H9 (cell line): ENCODE measurements at regions not wholly inside any gene's neighbourhood (a gene's known extent, or its start where the extent isn't known, plus 50 kb on each side); places are given as distances from the start of the nearest gene placed in this dataset.

Source experiments
- DNase-seq: peaks from one replicate; pipeline ENCODE4 v3.0.0-alpha.2; 2017
- H2AFZ ChIP-seq: one replicate; pipeline ENCODE4 v1.6.1; 2013; ENCODE audit warnings: mild to moderate bottlenecking, low read length, control low read depth, moderate library complexity
- H2AK5ac ChIP-seq: 2 replicates; pipeline ENCODE4 v1.6.1; 2013; ENCODE audit warnings: low read length, control low read depth, mixed read lengths; ENCODE audit not compliant: insufficient read length
- H2BK120ac ChIP-seq: one replicate; pipeline ENCODE4 v1.6.1; 2013; ENCODE audit warnings: low read depth, mild to moderate bottlenecking, low read length, control low read depth, inconsistent platforms; ENCODE audit not compliant: poor library complexity, severe bottlenecking
- H2BK12ac ChIP-seq: 2 replicates; pipeline ENCODE4 v1.6.1; 2013; ENCODE audit warnings: low read length, control low read depth, mixed read lengths, low read depth; ENCODE audit not compliant: insufficient read length
- H2BK15ac ChIP-seq: 2 replicates; pipeline ENCODE4 v1.6.1; 2013; ENCODE audit warnings: low read depth, low read length, control low read depth
- H2BK20ac ChIP-seq: one replicate; pipeline ENCODE4 v1.6.1; 2013; ENCODE audit warnings: low read depth, mild to moderate bottlenecking, low read length, control low read depth, inconsistent platforms; ENCODE audit not compliant: poor library complexity, severe bottlenecking
- H2BK5ac ChIP-seq: 2 replicates; pipeline ENCODE4 v1.6.1; 2013; ENCODE audit warnings: low read length, control low read depth, mixed read lengths; ENCODE audit not compliant: insufficient read length
- H3K14ac ChIP-seq: 2 replicates; pipeline ENCODE4 v1.6.1; 2013; ENCODE audit warnings: low read length, control low read depth; ENCODE audit not compliant: insufficient read depth
- H3K18ac ChIP-seq: 2 replicates; pipeline ENCODE4 v1.6.1; 2013; ENCODE audit warnings: low read depth, mild to moderate bottlenecking, mixed read lengths, low read length, control low read depth; ENCODE audit not compliant: insufficient read length
- H3K23ac ChIP-seq: 2 replicates; pipeline ENCODE4 v1.6.1; 2013; ENCODE audit warnings: low read length, control low read depth, mixed read lengths, low read depth; ENCODE audit not compliant: insufficient read length
- H3K23me2 ChIP-seq: 2 replicates; pipeline ENCODE4 v1.6.1; 2013; ENCODE audit warnings: low read depth, mild to moderate bottlenecking, mixed read lengths, low read length, control low read depth; ENCODE audit not compliant: insufficient read length, poor library complexity, severe bottlenecking
- H3K27ac ChIP-seq: 2 replicates; pipeline ENCODE4 v1.5.1; 2013; ENCODE audit warnings: low read length, control low read depth, mixed read lengths, low read depth; ENCODE audit not compliant: insufficient read length
- H3K27me3 ChIP-seq: 2 replicates; pipeline ENCODE4 v1.6.1; 2013; ENCODE audit warnings: low read length, control low read depth, inconsistent platforms; ENCODE audit not compliant: insufficient read depth
- H3K4ac ChIP-seq: 2 replicates; pipeline ENCODE4 v1.6.1; 2013; ENCODE audit warnings: low read depth, mild to moderate bottlenecking, control low read depth, inconsistent platforms, low read length, moderate library complexity
- H3K4me1 ChIP-seq: 2 replicates; pipeline ENCODE4 v1.6.1; 2013; ENCODE audit warnings: low read length, control low read depth, inconsistent platforms; ENCODE audit not compliant: insufficient read depth
- H3K4me2 ChIP-seq: 2 replicates; pipeline ENCODE4 v1.6.1; 2013; ENCODE audit warnings: low read length, control low read depth, mixed read lengths; ENCODE audit not compliant: insufficient read length, insufficient read depth
- H3K56ac ChIP-seq: 2 replicates; pipeline ENCODE4 v1.6.1; 2013; ENCODE audit warnings: low read depth, mild to moderate bottlenecking, mixed read lengths, low read length, control low read depth; ENCODE audit not compliant: insufficient read length
- H3K79me1 ChIP-seq: 2 replicates; pipeline ENCODE4 v1.6.1; 2013; ENCODE audit warnings: low read depth, mild to moderate bottlenecking, moderate library complexity, low read length, control low read depth, inconsistent platforms; ENCODE audit not compliant: insufficient read depth, poor library complexity, severe bottlenecking
- H3K79me2 ChIP-seq: 2 replicates; pipeline ENCODE4 v1.6.1; 2013; ENCODE audit warnings: low read length, control low read depth, inconsistent platforms; ENCODE audit not compliant: insufficient read depth
- H3K9ac ChIP-seq: 2 replicates; pipeline ENCODE4 v1.6.1; 2013; ENCODE audit warnings: low read length, control low read depth, mixed read lengths; ENCODE audit not compliant: insufficient read length; ENCODE audit errors: extremely low read depth
- H3K9me3 ChIP-seq: one replicate; pipeline ENCODE4 v1.6.1; 2013; ENCODE audit warnings: low read depth, low read length, inconsistent platforms; ENCODE audit not compliant: control insufficient read depth
- H3T11ph ChIP-seq: one replicate; pipeline ENCODE4 v1.6.1; 2013; ENCODE audit warnings: mild to moderate bottlenecking, low read length, control low read depth, inconsistent platforms
- H4K20me1 ChIP-seq: one replicate; pipeline ENCODE4 v1.6.1; 2013; ENCODE audit not compliant: control insufficient read depth, insufficient read length, insufficient read depth
- H4K5ac ChIP-seq: 2 replicates; pipeline ENCODE4 v1.6.1; 2013; ENCODE audit warnings: low read depth, mild to moderate bottlenecking, mixed read lengths, low read length, control low read depth; ENCODE audit not compliant: insufficient read length
- H4K8ac ChIP-seq: replicated peaks from 2 replicates; pipeline ENCODE4 v1.6.1; 2013; ENCODE audit warnings: low read length, control low read depth, mixed read lengths, low read depth; ENCODE audit not compliant: insufficient read length
- H4K91ac ChIP-seq: 2 replicates; pipeline ENCODE4 v1.6.1; 2013; ENCODE audit warnings: low read depth, mild to moderate bottlenecking, moderate library complexity, mixed read lengths, low read length, control low read depth; ENCODE audit not compliant: insufficient read length
- H3K27ac Mint-ChIP-seq, 3 experiments: 2 replicates in 2 of 3; 3 replicates in 1 of 3; pipeline ENCODE4 v1.8.0; 2020 to 2021; ENCODE audit warnings: mixed read lengths in 3 of 3, mild to moderate bottlenecking in 1 of 3, moderate library complexity in 1 of 3
- H3K27me3 Mint-ChIP-seq: 2 replicates; pipeline ENCODE4 v1.8.0; 2021; ENCODE audit warnings: low read depth, mild to moderate bottlenecking, moderate library complexity, mixed read lengths
- H3K36me3 Mint-ChIP-seq, 3 experiments: 2 replicates in 2 of 3; 3 replicates in 1 of 3; pipeline ENCODE4 v1.8.0; 2020 to 2021; ENCODE audit warnings: low read depth in 3 of 3, mixed read lengths in 3 of 3; ENCODE audit not compliant: insufficient read depth in 1 of 3
- H3K4me1 Mint-ChIP-seq, 2 experiments: 2 replicates each; pipeline ENCODE4 v1.8.0; 2020; ENCODE audit warnings: mixed read lengths in 2 of 2
- H3K4me3 Mint-ChIP-seq, 2 experiments: 2 replicates in 1 of 2; 3 replicates in 1 of 2; pipeline ENCODE4 v1.8.0; 2020 to 2021; ENCODE audit warnings: mild to moderate bottlenecking in 2 of 2, mixed read lengths in 2 of 2, moderate library complexity in 1 of 2
- H3K9me3 Mint-ChIP-seq, 2 experiments: 2 replicates in 1 of 2; 3 replicates in 1 of 2; pipeline ENCODE4 v1.8.0; 2020; ENCODE audit warnings: mild to moderate bottlenecking in 2 of 2, mixed read lengths in 2 of 2, moderate library complexity in 1 of 2
- WGBS: extraction: QIAGEN DNeasy Blood & Tissue Kit; methylation state at CpG from one replicate; pipeline ENCODE4 v1.1.7; 2013; ENCODE audit warnings: missing lambda C conversion rate, low lambda C conversion rate, mixed read lengths; ENCODE audit not compliant: insufficient read length; ENCODE audit errors: extremely low coverage; 5-methylcytosine and 5-hydroxymethylcytosine counted together
- TF ChIP-seq, protein P1 (sequence below): fragments of 200-600 bp; sonication (generic); conservative IDR thresholded peaks from 3 replicates; pipeline ENCODE4 v1.8.0; 2021; ENCODE audit warnings: antibody characterized with exemption, mild to moderate bottlenecking

DNA sequence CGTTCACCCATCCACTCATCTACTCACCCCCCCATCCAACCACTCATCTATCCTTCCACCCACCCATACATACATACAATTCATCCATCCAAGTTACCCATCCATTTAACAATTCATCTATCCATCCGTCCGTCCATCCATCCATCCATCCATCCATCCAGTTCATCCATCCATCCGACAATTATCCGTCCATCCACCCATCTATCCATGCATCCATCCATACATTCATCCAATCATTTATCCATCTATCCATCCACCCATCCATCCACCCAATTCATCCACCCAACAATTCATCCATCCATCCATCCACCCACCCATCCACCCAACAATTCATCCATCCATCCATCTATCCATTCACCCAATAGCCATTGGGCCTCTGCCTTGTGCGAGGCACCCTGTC is 173.2 kb upstream of the MVB12B start:
- Histone ChIP-seq H3K56ac (no peak overlapping the region), H3K4me1 (peaks cover 2% of the 10 kb centered on the region; the same call in 1 of the 2 replicates), H4K8ac (no peak overlapping the region), H3K9ac (no peak overlapping the region), H2BK15ac (no peak overlapping the region), H2BK20ac (no peak overlapping the region), H4K91ac (no peak overlapping the region), H3K79me1 (no peaks in the 10 kb centered on the region), H4K20me1 (no peaks in the 10 kb centered on the region), H2AK5ac (no peak overlapping the region), H2BK12ac (no peak overlapping the region), H3K27me3 (no peaks in the 10 kb centered on the region; the same call in 1 of the 2 replicates), H3K9me3 (no peaks in the 10 kb centered on the region), H2AFZ (no peak overlapping the region), H3T11ph (no peak overlapping the region), H3K4me2 (no peak overlapping the region), H3K14ac (no peak overlapping the region), H3K23ac (no peak overlapping the region), H3K79me2 (no peaks in the 10 kb centered on the region), H3K18ac (no peak overlapping the region), H4K5ac (no peak overlapping the region), H3K27ac (no peak overlapping the region), H3K4ac (no peak overlapping the region), H3K23me2 (no peaks in the 10 kb centered on the region), H2BK120ac (no peak overlapping the region), H2BK5ac (no peak overlapping the region)
- Mint-ChIP-seq H3K9me3 (no peaks in the 10 kb centered on the region), H3K4me3 (peak overlapping the region in 1 of 2 experiments; percentile 1; a peak in 1 of 5 replicates), H3K36me3 (no peaks in the 10 kb centered on the region), H3K27ac (0 out of 7 replicates have a peak overlapping the region, but pooled peaks of 1 of the 3 experiments have one; percentile 14), H3K4me1 (peaks cover 12 to 13% of the 10 kb centered on the region in 2 experiments), H3K27me3 (peaks cover 54% of the 10 kb centered on the region)
- WGBS = 100% methylated on average over 2 of the region's 6 CpGs
- TF ChIP-seq, protein P1, sequence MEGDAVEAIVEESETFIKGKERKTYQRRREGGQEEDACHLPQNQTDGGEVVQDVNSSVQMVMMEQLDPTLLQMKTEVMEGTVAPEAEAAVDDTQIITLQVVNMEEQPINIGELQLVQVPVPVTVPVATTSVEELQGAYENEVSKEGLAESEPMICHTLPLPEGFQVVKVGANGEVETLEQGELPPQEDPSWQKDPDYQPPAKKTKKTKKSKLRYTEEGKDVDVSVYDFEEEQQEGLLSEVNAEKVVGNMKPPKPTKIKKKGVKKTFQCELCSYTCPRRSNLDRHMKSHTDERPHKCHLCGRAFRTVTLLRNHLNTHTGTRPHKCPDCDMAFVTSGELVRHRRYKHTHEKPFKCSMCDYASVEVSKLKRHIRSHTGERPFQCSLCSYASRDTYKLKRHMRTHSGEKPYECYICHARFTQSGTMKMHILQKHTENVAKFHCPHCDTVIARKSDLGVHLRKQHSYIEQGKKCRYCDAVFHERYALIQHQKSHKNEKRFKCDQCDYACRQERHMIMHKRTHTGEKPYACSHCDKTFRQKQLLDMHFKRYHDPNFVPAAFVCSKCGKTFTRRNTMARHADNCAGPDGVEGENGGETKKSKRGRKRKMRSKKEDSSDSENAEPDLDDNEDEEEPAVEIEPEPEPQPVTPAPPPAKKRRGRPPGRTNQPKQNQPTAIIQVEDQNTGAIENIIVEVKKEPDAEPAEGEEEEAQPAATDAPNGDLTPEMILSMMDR = no peak
- DNase-seq = no peak
